Naive B cell (primary cell): ENCODE measurements at regions not wholly inside any gene's neighbourhood (a gene's known extent, or its start where the extent isn't known, plus 50 kb on each side); places are given as distances from the start of the nearest gene placed in this dataset.

Source experiments
- ATAC-seq, 2 donors: fragments of 150-1000 bp; cut with Tn5 transposase; 2 replicates each; pipeline ENCODE4 v1.10.0; 2021; ENCODE audit warnings: low read depth in 2 of 2, mild to moderate bottlenecking in 2 of 2, moderate library complexity in 2 of 2
- DNase-seq: peaks from one replicate; pipeline ENCODE4 v3.0.0; 2022
- H3K27ac Mint-ChIP-seq, 6 donors: one replicate each; pipeline ENCODE4 v1.8.0; 2020 to 2022; ENCODE audit warnings: mild to moderate bottlenecking in 6 of 6, mixed read lengths in 6 of 6, moderate library complexity in 5 of 6, inconsistent platforms in 2 of 6
- H3K27me3 Mint-ChIP-seq, 3 donors: one replicate each; pipeline ENCODE4 v1.8.0; 2021 to 2022; ENCODE audit warnings: mixed read lengths in 3 of 3, mild to moderate bottlenecking in 1 of 3
- H3K36me3 Mint-ChIP-seq, 2 donors: one replicate each; pipeline ENCODE4 v1.8.0; 2020 to 2022; ENCODE audit warnings: mixed read lengths in 2 of 2, inconsistent platforms in 1 of 2, mild to moderate bottlenecking in 1 of 2
- H3K4me1 Mint-ChIP-seq, 3 donors: one replicate each; pipeline ENCODE4 v1.8.0; 2020 to 2022; ENCODE audit warnings: mixed read lengths in 3 of 3, inconsistent platforms in 1 of 3, mild to moderate bottlenecking in 1 of 3, moderate library complexity in 1 of 3
- H3K4me3 Mint-ChIP-seq, 8 donors: one replicate each; pipeline ENCODE4 v1.8.0; 2020 to 2022; ENCODE audit warnings: mild to moderate bottlenecking in 8 of 8, mixed read lengths in 8 of 8, moderate library complexity in 8 of 8, inconsistent platforms in 2 of 8
- H3K9me3 Mint-ChIP-seq, 7 donors: one replicate each; pipeline ENCODE4 v1.8.0; 2020 to 2022; ENCODE audit warnings: mixed read lengths in 7 of 7, mild to moderate bottlenecking in 5 of 7, inconsistent platforms in 2 of 7, moderate library complexity in 1 of 7

DNA sequence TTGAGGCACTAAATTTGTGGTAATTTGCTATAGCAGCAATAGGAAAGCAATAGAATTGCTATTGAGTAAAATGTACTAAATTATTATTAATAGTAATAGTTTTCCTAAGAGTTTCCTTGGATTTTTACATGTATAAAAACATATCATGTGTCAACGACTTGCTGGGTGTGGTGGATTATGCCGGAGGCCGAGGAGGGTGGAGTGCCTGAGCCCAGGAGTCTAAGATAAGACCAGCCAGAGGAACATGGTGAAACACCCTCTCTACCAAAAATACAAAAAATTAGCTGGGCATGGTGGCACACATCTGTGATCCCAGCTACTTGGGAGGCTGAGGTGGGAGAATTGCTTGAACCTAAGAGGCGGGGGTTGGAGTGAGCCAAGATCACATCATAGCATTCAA lies 749.9 kb downstream of the TBL1XR1 start:
- Mint-ChIP-seq H3K4me3 (no peak overlapping the region), H3K9me3 (peaks cover 0 to 15% (median 7%) of the 10 kb centered on the region in 7 donors), H3K27me3 (no peaks in the 10 kb centered on the region), H3K27ac (no peak overlapping the region), H3K36me3 (no peaks in the 10 kb centered on the region), H3K4me1 (no peaks in the 10 kb centered on the region)
- DNase-seq (no peak), ATAC-seq (no peak)

DNA sequence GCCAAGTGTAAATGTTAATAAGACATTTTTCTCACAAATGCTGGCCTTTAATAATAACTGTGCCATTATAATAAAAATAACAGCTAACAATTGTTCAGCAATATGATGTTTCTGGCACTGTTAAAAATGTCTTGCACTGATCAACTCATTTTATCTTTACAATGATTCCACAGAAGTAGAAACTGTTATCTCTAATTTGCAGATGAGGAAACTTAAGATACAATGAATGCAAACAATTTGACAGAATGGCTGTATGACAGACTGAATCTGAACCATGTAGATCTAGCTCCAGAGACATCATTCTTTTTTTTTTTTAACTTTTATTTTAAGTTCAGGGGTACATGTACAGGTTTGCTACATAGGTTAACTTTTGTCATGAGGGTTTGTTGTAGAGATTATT lies 755.0 kb downstream of the TBL1XR1 start:
- no peaks in the 10 kb centered on the region for H3K27me3 Mint-ChIP-seq
- no peak overlapping the region for H3K27ac Mint-ChIP-seq
- no peaks in the 10 kb centered on the region for H3K4me1 Mint-ChIP-seq
- H3K9me3 Mint-ChIP-seq = peaks cover 0 to 7% (median 4%) of the 10 kb centered on the region in 7 donors
- DNase-seq (no peak), ATAC-seq (no peak)
- no peak overlapping the region for H3K4me3 Mint-ChIP-seq
- no peaks in the 10 kb centered on the region for H3K36me3 Mint-ChIP-seq

DNA sequence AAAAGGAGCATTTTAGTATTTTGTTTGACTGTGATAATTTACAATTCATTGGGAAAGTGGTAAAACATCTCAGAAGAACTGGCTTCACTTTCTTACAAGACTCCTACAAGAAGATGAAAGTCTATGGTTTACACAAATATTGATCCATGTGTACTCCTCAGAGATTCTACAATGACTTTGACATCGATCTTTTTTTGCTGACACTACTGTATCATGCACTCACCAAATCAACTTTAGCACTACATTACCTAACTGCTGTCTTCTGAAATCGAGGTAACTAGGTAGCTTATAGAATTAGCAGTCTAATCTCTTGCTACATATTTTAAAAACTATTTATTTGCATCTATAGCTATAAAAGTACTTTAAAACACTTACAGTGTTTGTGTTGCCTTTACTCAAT lies 757.6 kb downstream of the TBL1XR1 start:
- ATAC-seq = no peak
- Mint-ChIP-seq H3K36me3 (no peaks in the 10 kb centered on the region), H3K4me3 (no peak overlapping the region), H3K27me3 (no peaks in the 10 kb centered on the region), H3K4me1 (no peaks in the 10 kb centered on the region), H3K9me3 (peaks cover 0 to 7% (median 4%) of the 10 kb centered on the region in 7 donors), H3K27ac (no peak overlapping the region)
- DNase-seq = no peak

DNA sequence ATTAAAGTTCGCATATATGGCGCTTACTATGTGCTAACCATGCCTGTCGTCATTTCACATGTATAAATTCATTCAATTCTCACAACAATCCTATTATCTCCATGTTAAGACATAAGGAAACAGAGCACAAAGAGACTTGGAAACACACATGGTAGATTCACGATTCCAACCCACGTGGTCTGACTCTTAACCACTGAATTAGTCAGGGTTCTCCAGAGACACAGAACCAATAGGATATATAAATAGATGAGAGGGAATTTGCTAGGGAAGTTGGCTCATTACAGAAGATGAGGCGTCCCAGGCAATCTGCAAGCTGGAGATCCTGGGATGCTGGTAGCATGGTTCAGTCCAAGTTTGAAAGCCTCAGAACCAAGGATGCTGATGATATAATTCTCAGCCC lies 765.3 kb downstream of the TBL1XR1 start:
- Mint-ChIP-seq H3K4me3 (no peak overlapping the region), H3K36me3 (no peaks in the 10 kb centered on the region), H3K9me3 (no peaks in the 10 kb centered on the region), H3K27me3 (no peaks in the 10 kb centered on the region), H3K4me1 (no peaks in the 10 kb centered on the region), H3K27ac (no peak overlapping the region)
- DNase-seq (no peak), ATAC-seq (no peak)

DNA sequence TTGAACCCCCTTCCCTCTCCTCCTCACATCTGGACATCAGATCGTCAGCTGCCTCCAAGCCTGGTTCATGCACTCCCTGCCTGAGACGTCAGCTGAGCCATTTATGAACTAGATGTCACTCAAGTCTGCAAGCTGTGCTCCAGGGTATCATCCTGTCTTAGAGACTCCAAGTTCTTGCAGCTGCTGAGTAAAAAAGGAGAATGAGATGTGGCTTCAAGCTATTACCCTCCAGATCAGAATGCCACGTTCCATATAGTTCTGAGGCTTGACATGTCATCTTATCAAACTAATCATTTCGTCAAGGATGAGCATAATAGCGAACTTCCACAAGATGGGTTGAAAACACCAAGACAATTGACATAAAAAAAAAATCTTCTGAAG lies 766.3 kb downstream of the TBL1XR1 start:
- Mint-ChIP-seq H3K27me3 (no peaks in the 10 kb centered on the region), H3K9me3 (no peaks in the 10 kb centered on the region), H3K36me3 (no peaks in the 10 kb centered on the region), H3K27ac (no peak overlapping the region), H3K4me3 (no peak overlapping the region), H3K4me1 (no peaks in the 10 kb centered on the region)
- DNase-seq (no peak), ATAC-seq (no peak)

DNA sequence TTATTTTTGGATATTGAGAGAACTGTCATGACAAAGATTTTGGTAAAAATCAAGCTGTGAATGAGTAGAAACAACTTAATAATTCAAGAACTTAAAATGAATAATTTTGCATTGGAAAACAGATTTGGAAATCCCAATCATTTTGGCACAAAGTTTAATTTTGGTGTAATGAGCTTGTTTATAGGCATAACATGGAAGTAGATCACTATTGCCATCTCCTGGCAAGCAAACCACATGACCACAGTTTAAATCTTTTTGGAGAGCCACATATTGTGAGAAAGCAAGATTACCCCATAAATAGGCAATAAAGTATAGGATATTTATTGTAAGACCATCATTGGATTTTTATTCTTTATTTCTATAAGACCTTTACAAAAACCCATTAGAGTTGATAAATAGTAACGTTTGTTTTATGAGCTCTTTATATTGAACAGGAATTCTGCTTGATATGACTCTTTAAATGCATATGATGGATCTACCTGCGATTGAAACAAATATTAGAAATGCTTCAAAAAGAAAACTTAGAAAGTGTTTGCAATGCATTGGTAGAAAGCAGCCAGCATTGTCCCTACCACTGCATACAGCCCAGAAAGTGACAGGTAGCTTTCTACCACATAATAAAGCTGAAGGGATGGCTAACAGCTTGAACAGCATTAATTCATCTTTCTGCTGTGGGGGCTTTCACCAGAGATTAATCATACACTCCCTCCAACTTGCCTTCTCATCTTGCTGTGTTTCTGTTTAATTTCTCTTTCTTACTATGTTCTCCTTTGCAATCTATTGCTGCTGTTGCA lies 766.8 kb downstream of the TBL1XR1 start:
- H3K4me3 Mint-ChIP-seq = no peak overlapping the region

DNA sequence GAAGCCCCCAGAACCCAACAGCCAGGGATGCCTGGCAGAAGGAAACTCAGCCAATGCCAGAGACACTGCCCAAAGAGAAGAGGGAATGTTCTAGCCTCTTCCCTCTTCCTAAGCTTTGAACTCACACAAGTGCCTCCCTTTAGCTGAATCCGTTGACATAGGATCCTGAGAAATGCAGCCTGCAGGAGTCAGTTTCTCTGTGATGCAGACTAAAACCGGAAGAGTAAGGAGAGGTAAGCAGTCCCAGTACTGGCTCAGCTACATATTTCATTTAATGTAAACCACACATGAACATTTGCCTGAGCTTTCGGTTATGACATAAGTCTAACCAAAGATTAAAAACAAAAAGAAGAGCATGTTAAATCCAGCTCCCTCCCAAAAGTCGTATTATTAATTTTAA lies 768.7 kb downstream of the TBL1XR1 start:
- ATAC-seq (no peak), DNase-seq (no peak)
- Mint-ChIP-seq H3K4me3 (no peak overlapping the region), H3K27me3 (no peaks in the 10 kb centered on the region), H3K36me3 (no peaks in the 10 kb centered on the region), H3K27ac (no peak overlapping the region), H3K9me3 (no peaks in the 10 kb centered on the region), H3K4me1 (no peaks in the 10 kb centered on the region)

More for the DNA sequence above, 766.8 kb downstream of the TBL1XR1 start:
- no peak for DNase-seq
- no peak for ATAC-seq
- no peak overlapping the region for H3K27ac Mint-ChIP-seq
- no peaks in the 10 kb centered on the region for H3K9me3 Mint-ChIP-seq
- H3K36me3 Mint-ChIP-seq = no peaks in the 10 kb centered on the region
- H3K27me3 Mint-ChIP-seq = no peaks in the 10 kb centered on the region
- no peaks in the 10 kb centered on the region for H3K4me1 Mint-ChIP-seq

DNA sequence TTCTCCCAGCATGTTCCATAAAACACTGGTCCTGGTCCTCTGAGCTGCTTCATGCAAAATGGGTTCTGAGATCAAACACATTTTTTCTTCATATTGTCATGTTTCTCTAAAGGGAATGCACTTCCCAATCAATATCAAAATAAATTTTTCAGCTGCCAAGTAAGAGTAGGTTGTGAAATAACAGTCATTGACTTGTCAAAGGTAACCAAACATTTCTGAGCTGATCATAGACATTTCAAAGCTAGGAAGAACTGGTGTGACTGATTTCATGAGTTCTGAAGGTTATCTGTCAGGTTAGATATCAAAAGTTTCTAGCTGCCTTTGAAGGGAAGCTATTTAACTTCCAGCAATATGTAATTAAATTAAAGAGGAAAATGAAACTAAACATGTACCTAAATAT lies 770.9 kb downstream of the TBL1XR1 start:
- H3K27me3 Mint-ChIP-seq = no peaks in the 10 kb centered on the region
- no peak for ATAC-seq
- no peak overlapping the region for H3K4me3 Mint-ChIP-seq
- H3K9me3 Mint-ChIP-seq = no peaks in the 10 kb centered on the region
- DNase-seq = no peak
- no peaks in the 10 kb centered on the region for H3K36me3 Mint-ChIP-seq
- H3K27ac Mint-ChIP-seq = no peak overlapping the region
- no peaks in the 10 kb centered on the region for H3K4me1 Mint-ChIP-seq

DNA sequence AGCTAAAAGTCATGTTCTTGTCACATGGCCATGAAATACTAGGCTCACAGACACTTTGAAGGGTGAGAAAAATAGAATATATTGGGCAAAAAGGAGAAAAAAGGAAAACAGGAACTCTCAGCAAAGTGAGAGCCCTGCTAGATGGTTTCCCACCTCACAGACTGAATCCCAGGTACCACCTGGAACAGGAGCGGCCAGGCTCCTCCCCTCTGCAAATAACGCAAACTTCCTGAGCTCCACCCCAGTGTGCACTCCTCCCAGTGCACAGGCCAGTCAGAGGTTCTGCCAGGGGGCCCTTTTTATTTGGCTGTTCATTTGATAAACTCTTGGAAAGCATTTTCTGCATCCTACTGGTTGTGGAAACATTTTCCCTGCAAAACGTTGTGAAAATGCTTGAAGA lies 780.4 kb downstream of the TBL1XR1 start:
- H3K36me3 Mint-ChIP-seq = no peaks in the 10 kb centered on the region
- no peaks in the 10 kb centered on the region for H3K4me1 Mint-ChIP-seq
- no peak overlapping the region for H3K4me3 Mint-ChIP-seq
- DNase-seq = no peak
- no peak for ATAC-seq
- H3K27me3 Mint-ChIP-seq = no peaks in the 10 kb centered on the region
- H3K9me3 Mint-ChIP-seq = peaks cover 0 to 6% (median 0%) of the 10 kb centered on the region in 7 donors
- H3K27ac Mint-ChIP-seq = no peak overlapping the region

DNA sequence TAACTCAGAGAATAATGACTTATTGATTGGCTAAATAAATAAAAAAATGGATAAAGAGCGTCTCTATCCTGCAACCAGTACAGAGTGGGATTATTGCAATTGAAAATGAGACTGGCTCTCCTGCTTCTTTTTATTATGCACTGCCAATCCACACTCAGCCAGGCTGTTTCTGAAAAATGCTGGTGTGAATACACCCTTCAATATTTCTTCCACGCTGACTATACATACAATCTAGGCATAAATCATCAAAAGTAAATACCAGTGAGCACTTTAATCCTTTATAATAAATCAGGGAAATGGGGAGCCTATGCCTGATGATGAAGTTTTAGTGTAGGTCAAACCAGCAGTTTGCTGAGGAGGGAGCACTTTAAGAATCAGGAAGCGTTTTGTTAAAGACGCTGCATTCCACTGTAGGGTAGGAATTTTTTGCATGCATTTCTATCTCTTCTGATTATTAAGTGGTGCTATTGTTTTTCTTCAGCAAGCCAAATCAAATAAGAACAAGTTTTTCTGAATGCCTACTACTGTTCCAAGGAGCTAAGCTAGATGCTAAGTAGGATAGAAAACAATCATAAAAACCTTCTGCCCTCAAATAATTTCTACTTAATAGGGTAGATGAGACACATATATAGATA lies 781.5 kb downstream of the TBL1XR1 start:
- Mint-ChIP-seq H3K36me3 (no peaks in the 10 kb centered on the region), H3K27me3 (no peaks in the 10 kb centered on the region), H3K27ac (no peak overlapping the region), H3K9me3 (peaks cover 0 to 6% (median 0%) of the 10 kb centered on the region in 7 donors), H3K4me3 (no peak overlapping the region), H3K4me1 (no peaks in the 10 kb centered on the region)
- ATAC-seq (no peak), DNase-seq (no peak)

DNA sequence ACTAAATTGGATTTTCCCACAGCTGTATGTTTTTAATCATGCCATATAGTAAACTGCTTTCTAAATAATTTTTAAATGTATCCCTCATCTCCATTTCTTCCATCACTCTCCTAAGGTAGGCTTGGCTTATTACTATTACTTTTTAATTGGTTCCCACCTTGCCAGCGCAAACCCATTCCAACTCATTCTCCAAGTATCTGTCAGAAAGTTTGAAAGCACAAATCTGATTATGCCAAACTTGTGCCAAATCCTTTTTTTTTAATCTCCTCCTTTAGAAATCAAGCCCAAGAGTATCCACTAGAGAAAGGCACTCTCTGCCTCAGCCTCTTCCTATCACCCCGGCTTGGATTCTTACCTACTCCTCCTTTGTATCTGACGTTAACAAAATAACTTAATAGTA lies 784.5 kb downstream of the TBL1XR1 start:
- no peaks in the 10 kb centered on the region for H3K27me3 Mint-ChIP-seq
- H3K4me3 Mint-ChIP-seq = peak overlapping the region in 1 of 8 donors; percentile 26
- H3K27ac Mint-ChIP-seq = no peak overlapping the region
- ATAC-seq = no peak
- DNase-seq = no peak
- H3K9me3 Mint-ChIP-seq = peaks cover 0 to 6% (median 0%) of the 10 kb centered on the region in 7 donors
- H3K4me1 Mint-ChIP-seq = no peaks in the 10 kb centered on the region
- H3K36me3 Mint-ChIP-seq = no peaks in the 10 kb centered on the region

DNA sequence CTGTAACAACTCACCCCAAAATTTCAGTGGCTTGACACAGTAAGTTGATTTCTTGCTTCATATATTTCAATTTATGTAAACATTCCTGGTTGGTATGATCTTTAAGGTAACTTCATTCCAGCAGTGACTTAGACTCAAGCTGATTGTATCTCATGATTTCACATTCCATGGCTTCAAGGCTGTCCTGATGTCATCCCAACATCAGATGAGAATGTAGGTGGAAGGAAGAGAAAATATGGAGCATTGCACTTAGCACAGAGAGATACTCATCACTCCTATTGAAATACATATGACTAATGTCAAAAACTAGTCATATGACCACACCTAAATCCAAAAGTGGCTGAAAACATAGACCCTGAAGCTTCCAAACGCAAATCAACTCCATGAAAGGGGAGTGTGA lies 793.8 kb downstream of the TBL1XR1 start:
- no peak overlapping the region for H3K4me3 Mint-ChIP-seq
- ATAC-seq (no peak), DNase-seq (no peak)
- H3K36me3 Mint-ChIP-seq = no peaks in the 10 kb centered on the region
- H3K9me3 Mint-ChIP-seq = peaks cover 0 to 14% (median 5%) of the 10 kb centered on the region in 7 donors
- no peaks in the 10 kb centered on the region for H3K27me3 Mint-ChIP-seq
- H3K4me1 Mint-ChIP-seq = no peaks in the 10 kb centered on the region
- H3K27ac Mint-ChIP-seq = no peak overlapping the region

DNA sequence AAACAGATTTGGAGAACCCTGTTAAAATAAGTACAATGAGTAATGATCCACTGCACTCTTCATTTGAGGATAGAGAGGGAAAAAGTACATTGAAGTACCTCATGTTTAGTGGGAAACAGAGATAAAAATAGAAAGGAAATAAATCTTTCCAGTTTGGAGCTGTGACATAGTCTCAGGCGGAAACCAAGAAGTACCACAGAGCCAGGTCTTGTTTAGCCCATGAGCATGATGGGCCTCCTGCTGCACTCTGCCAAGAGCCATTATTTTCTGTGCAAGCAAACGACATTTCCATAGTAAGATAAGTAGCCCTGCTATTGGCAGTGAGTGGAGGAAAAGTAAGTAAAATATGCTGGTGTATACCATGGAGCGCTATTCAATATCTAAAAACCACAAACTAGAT lies 796.1 kb downstream of the TBL1XR1 start:
- Mint-ChIP-seq H3K27me3 (no peaks in the 10 kb centered on the region), H3K36me3 (no peaks in the 10 kb centered on the region), H3K9me3 (peaks cover 2 to 21% (median 10%) of the 10 kb centered on the region in 7 donors), H3K27ac (no peak overlapping the region), H3K4me3 (no peak overlapping the region), H3K4me1 (no peaks in the 10 kb centered on the region)
- no peak for DNase-seq
- no peak for ATAC-seq

DNA sequence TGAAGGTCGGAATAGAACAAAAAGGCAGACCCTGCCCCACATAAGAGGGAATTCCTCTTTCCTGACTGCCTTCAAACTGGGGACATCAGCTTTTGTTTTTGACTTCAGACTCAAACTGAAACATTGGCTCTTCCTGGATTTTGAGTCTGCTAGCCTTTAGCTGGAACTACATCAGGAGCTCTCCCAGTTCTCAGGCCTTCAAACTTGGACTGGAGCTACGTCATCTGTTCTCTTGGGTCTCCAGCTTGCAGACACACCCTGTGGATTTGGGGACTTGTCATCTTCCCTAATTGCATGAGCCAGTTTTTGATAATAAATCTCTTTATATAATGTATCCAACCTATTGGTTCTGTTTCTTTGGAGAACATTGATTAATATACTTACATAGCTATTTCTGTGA lies 798.1 kb downstream of the TBL1XR1 start:
- ATAC-seq = no peak
- Mint-ChIP-seq H3K36me3 (no peaks in the 10 kb centered on the region), H3K27me3 (no peaks in the 10 kb centered on the region), H3K4me1 (no peaks in the 10 kb centered on the region), H3K27ac (no peak overlapping the region), H3K4me3 (no peak overlapping the region), H3K9me3 (peaks cover 8 to 33% (median 13%) of the 10 kb centered on the region in 7 donors)
- DNase-seq = no peak
